ENCODE measurements at regions not wholly inside any gene's neighbourhood (a gene's known extent, or its start where the extent isn't known, plus 50 kb on each side); places are given as distances from the start of the nearest gene placed in this dataset.

- DNase-seq (ENCODE audit: low read depth in 1 of 2, low spot score in 1 of 2): no peak
These were observed 538.6 kb upstream of the MARCKS start for GRCh38 chr6:113318575-113318917.

- DNase-seq (ENCODE audit: low read depth in 1 of 2, low spot score in 1 of 2): no peak
These were observed 536.5 kb upstream of the MARCKS start for GRCh38 chr6:113320653-113321052.

- DNase-seq (ENCODE audit: low read depth in 1 of 2, low spot score in 1 of 2): no peak
These were observed 530.4 kb upstream of the MARCKS start for GRCh38 chr6:113326781-113327180.

GRCh38 chr6:113328886-113329381 lies 528.2 kb upstream of the MARCKS start:
- DNase-seq (ENCODE audit: low read depth in 1 of 2, low spot score in 1 of 2): no peak

GRCh38 chr6:113329942-113330635 lies 527.1 kb upstream of the MARCKS start:
- no peak for DNase-seq (ENCODE audit: low read depth in 1 of 2, low spot score in 1 of 2)

GRCh38 chr6:113330636-113330946 lies 526.6 kb upstream of the MARCKS start:
- DNase-seq (ENCODE audit: low read depth in 1 of 2, low spot score in 1 of 2): no peak

- DNase-seq (ENCODE audit: low read depth in 1 of 2, low spot score in 1 of 2): no peak
These were observed 526.1 kb upstream of the MARCKS start for GRCh38 chr6:113331021-113331420.

- DNase-seq (ENCODE audit: low read depth in 1 of 2, low spot score in 1 of 2): no peak
These were observed 518.5 kb upstream of the MARCKS start for GRCh38 chr6:113338644-113339043.

- DNase-seq (ENCODE audit: low read depth in 1 of 2, low spot score in 1 of 2): no peak
These were observed 517.9 kb upstream of the MARCKS start for GRCh38 chr6:113339209-113339608.

- no peak for DNase-seq (ENCODE audit: low read depth in 1 of 2, low spot score in 1 of 2)
These were observed 516.8 kb upstream of the MARCKS start for GRCh38 chr6:113340371-113340770.

GRCh38 chr6:113343940-113344339 lies 513.2 kb upstream of the MARCKS start:
- DNase-seq (ENCODE audit: low read depth in 1 of 2, low spot score in 1 of 2): no peak

- DNase-seq (ENCODE audit: low read depth in 1 of 2, low spot score in 1 of 2): no peak
These were observed 512.2 kb upstream of the MARCKS start for GRCh38 chr6:113344969-113345368.

GRCh38 chr6:113347436-113347835 lies 509.7 kb upstream of the MARCKS start:
- DNase-seq (ENCODE audit: low read depth in 1 of 2, low spot score in 1 of 2): no peak

GRCh38 chr6:113350461-113350860 lies 506.7 kb upstream of the MARCKS start:
- DNase-seq (ENCODE audit: low read depth in 1 of 2, low spot score in 1 of 2): no peak

- DNase-seq (ENCODE audit: low read depth in 1 of 2, low spot score in 1 of 2): no peak
These were observed 505.8 kb upstream of the MARCKS start for GRCh38 chr6:113351173-113351834.

GRCh38 chr6:113352029-113352801 lies 504.9 kb upstream of the MARCKS start:
- DNase-seq (ENCODE audit: low read depth in 1 of 2, low spot score in 1 of 2): no peak

- DNase-seq (ENCODE audit: low read depth in 1 of 2, low spot score in 1 of 2): no peak
These were observed 504.3 kb upstream of the MARCKS start for GRCh38 chr6:113352831-113353230.

GRCh38 chr6:113353392-113353791 lies 503.8 kb upstream of the MARCKS start:
- no peak for DNase-seq (ENCODE audit: low read depth in 1 of 2, low spot score in 1 of 2)

GRCh38 chr6:113354204-113354895 lies 502.8 kb upstream of the MARCKS start:
- DNase-seq (ENCODE audit: low read depth in 1 of 2, low spot score in 1 of 2): no peak

- DNase-seq (ENCODE audit: low read depth in 1 of 2, low spot score in 1 of 2): no peak
These were observed 501.0 kb upstream of the MARCKS start for GRCh38 chr6:113356139-113356538.

- DNase-seq (ENCODE audit: low read depth in 1 of 2, low spot score in 1 of 2): no peak
These were observed 500.1 kb upstream of the MARCKS start for GRCh38 chr6:113357041-113357440.
